GM21367 (cell line): ENCODE measurements at regions not wholly inside any gene's neighbourhood (a gene's known extent, or its start where the extent isn't known, plus 50 kb on each side); places are given as distances from the start of the nearest gene placed in this dataset.

Source experiments
- ATAC-seq: cut with Tn5 transposase; IDR thresholded peaks from one replicate; pipeline ENCODE4 v1.9.1; 2021; ENCODE audit not compliant: unreplicated experiment

DNA sequence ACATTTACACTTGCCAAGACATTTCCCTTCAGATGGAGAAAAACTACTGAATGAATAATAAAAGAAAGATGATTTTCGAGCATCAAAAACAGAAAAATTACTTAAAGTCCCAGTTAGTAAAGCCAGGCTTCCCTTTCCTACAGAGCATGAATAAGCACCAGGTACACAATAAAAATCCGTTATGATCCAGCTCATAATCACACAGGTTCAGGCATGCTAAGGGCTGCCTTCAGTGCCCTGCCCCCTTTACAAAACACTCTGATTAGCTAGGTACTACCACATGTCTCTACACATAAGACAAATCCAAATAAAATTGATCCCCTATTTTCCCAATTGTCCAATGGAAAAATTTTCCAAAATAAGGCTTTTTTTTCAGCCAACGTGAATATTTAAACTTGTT lies 413.2 kb upstream of the LRATD1 start:
- no peak for ATAC-seq

DNA sequence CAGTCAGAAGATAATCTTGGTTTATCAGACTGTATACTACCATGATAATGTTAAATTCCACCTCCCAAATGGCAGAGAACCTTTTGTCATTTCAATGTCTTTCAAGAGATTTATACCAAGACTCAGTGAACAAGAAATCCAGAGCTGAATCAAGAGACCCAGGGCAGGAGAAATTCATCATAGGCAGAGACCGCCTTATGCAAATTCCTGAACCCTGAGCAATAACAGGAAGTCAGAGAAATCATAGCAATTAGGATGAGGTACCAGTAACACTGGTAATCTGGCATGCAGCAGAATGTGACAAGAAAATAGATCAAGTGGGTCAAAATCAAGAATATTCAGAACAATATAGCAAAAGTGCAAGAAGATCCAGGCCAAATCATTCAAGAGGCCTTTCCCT lies 412.4 kb upstream of the LRATD1 start:
- ATAC-seq: no peak

DNA sequence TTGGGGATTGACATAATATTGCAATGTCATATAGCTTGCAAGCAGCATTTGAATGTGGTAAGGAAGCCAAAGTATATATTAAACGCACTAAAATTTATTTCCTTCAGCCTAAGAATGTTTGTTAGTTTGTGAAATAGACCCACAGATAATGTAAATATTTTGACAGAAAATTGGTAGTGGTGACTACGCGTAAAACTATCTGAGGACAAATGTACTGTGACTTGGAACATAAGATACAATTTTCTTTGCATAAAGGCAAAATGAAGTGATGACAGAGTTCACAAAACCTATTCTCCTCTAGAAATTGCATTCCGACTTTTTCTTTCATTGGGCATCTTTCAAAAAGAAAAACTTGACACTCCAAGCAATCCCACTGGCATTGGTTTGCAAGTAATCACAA lies 411.1 kb upstream of the LRATD1 start:
- no peak for ATAC-seq

DNA sequence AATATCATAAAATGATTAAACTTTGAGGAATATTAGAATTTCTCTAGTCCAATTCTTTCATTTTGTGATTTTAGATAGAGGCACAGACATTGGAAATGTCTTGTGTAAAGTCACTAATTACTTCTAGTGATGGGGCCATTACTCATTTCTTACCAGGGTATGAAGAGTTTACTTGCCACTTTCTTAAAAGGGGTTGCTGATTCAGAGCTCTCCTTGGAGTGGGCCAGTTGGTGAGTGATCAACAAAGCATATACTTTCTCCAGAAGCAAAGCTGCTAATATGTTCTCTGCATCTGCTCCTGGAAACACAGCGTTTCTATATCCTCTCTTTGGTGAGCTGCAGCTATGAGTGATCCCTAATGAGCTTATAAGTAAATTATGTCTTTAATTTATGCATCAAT lies 408.9 kb upstream of the LRATD1 start:
- no peak for ATAC-seq

- no peak for ATAC-seq
Measured at GRCh38 chr2:14231391-14231898, 401.1 kb upstream of the LRATD1 start.

GRCh38 chr2:14232217-14232616 lies 400.3 kb upstream of the LRATD1 start:
- no peak for ATAC-seq

GRCh38 chr2:14234911-14235310 lies 397.6 kb upstream of the LRATD1 start:
- no peak for ATAC-seq

- no peak for ATAC-seq
Measured at GRCh38 chr2:14235667-14236066, 396.9 kb upstream of the LRATD1 start.

DNA sequence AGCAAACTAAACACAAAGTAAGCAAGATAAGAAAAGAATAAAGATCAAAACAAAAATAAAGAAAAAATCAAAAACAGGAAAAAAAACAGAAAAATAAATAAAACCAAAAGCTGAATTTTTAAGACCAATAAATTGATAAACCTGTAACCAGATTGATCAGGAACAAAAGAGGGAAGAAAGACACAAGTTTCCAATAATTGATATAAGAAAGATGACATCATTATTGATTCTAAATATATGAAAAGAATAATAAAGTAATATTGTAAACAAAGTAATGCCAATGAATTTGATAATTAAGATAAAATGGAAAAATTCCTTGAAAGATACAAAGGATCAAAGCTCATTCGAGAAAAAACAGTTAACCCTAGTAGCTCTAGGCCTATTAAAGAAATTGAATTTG lies 394.6 kb upstream of the LRATD1 start:
- no peak for ATAC-seq

DNA sequence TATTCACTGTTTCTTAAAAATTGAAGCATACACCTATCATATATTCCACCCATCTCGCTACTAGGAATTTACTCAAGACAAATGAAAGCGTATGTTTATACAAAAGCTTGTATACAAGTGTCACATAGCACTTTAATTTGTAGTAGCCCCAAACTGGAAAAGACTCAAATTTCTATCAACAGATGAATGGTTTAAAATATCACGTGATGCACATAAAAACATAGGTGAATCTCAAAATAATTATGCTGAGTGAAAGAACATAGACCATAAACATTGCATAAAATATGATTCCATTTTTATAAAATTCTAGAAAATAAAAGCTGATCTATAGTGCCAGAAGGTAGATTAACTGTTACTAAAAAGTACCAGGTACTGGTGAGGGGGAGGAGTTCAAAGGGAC lies 392.9 kb upstream of the LRATD1 start:
- ATAC-seq: no peak

DNA sequence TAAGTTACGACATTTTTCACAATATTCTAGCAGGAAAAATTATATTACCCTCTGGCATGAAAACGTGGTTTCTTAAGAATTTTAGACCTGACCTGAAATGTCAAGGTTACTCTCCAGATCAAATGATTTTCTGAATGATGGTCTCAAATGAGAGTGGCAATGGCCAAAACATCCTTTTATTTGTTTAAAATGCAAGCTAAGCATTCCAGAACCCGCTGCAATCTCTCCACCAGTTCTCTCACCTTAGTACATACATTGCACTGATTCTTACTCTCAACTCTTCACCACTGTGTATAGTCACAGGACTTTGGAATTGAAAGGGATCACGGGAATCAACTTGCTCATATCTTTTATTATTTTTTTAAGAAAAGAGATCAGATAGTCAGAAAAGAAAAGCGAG lies 391.6 kb upstream of the LRATD1 start:
- ATAC-seq: no peak

GRCh38 chr2:14245901-14246300 lies 386.6 kb upstream of the LRATD1 start:
- ATAC-seq: no peak

GRCh38 chr2:14255135-14255820 lies 377.2 kb upstream of the LRATD1 start:
- ATAC-seq: no peak

DNA sequence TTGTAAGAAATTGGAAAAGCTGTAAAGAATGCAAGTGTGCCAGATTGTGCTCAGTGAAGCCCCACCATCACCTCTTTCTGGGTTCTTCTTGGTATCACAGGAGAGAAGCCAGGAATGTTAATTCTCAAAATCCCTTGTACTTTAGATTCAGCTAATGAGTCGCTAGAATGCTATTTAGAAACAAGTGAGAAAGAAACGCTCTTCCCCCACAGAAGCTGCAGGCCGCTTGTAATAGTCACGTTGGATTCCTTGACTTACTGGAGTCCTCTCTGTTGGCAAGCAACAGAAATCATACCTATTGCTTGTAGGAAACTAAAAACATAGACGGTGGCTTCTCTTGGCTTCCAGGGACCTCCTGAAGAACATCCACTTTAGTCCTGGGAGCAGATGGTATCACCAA lies 375.6 kb upstream of the LRATD1 start:
- ATAC-seq: no peak

- no peak for ATAC-seq
Measured at GRCh38 chr2:14257801-14258507, 374.6 kb upstream of the LRATD1 start.

- ATAC-seq: no peak
Measured at GRCh38 chr2:14261771-14262170, 370.7 kb upstream of the LRATD1 start.

- no peak for ATAC-seq
Measured at GRCh38 chr2:14263053-14263452, 369.5 kb upstream of the LRATD1 start.

DNA sequence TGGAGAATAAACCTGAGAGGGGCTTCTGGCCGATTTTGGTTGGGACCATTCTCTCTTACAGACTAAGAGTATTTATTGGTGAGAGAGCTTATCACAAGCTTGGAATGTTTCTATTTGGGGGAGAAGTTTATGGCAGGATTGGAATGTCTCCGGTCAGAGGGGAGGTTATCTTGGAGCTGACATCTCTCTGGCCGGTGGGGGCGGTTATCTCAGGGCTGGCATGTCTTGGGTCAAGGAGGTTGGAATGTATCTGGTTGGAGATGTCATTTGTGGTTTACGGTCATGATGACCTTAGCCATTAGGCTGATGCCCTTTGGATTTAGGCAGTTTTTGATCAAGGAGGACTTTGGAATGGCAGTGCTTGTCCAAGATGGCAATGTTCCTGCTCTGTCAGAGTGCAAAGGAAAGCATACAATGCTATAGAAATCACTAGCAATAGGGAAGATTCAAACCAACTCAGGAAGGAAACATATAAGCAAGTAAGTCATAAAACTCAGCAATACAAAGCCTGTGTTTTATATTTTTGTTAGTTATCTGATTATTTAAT lies 362.4 kb upstream of the LRATD1 start:
- no peak for ATAC-seq

DNA sequence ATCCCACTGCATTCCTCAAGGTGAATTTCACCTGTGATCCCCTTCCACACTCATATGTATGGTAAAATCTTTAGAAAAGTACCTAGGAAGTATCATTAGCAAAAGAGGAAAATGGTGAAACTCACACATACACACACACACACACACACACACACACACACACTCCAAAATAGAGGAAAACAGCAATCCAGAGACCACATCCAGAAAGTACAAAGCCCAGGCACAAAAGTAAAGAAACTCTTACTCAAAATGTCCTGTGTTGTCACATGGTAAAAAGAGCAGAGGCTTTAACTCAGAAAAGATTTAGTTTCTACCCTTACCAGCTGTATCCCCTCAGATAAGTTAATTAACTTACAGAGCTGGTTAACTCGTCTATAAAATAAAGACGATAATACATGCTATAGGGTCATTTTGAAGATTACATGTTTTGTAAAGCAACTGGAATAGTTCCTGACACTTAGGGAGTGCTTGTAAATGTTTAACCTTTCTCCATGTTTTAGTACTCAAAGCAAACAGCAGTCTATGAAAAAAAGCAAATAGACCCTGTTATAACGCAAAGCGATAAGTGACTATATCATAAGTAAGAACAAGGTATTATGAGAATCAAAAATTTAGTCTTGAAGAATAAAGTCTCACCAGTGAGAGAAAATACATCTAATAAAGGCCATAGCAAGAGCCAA lies 360.0 kb upstream of the LRATD1 start:
- ATAC-seq: no peak

GRCh38 chr2:14273650-14274049 lies 358.9 kb upstream of the LRATD1 start:
- no peak for ATAC-seq

- ATAC-seq: no peak
Measured at GRCh38 chr2:14284244-14284643, 348.3 kb upstream of the LRATD1 start.

- no peak for ATAC-seq
Measured at GRCh38 chr2:14285812-14286211, 346.7 kb upstream of the LRATD1 start.
